HUES6 (cell line): ENCODE measurements at regions not wholly inside any gene's neighbourhood (a gene's known extent, or its start where the extent isn't known, plus 50 kb on each side); places are given as distances from the start of the nearest gene placed in this dataset.

Experiments
- H3K27ac ChIP-seq: 2 replicates; pipeline ENCODE4 v1.7.0; 2013; ENCODE audit warnings: low read depth, mild to moderate bottlenecking, low read length, inconsistent platforms
- H3K27me3 ChIP-seq: 2 replicates; pipeline ENCODE4 v1.6.1; 2013; ENCODE audit warnings: low read length; ENCODE audit not compliant: control insufficient read depth, insufficient read depth
- H3K36me3 ChIP-seq: 2 replicates; pipeline ENCODE4 v1.6.1; 2013; ENCODE audit warnings: low read length; ENCODE audit not compliant: control insufficient read depth, insufficient read depth
- H3K4me1 ChIP-seq: 2 replicates; pipeline ENCODE4 v1.6.1; 2013; ENCODE audit warnings: low read length; ENCODE audit not compliant: control insufficient read depth, insufficient read depth
- H3K4me3 ChIP-seq: 2 replicates; pipeline ENCODE4 v1.5.1; 2013; ENCODE audit warnings: low read depth, low read length
- H3K9ac ChIP-seq: one replicate; pipeline ENCODE4 v1.6.1; 2013; ENCODE audit warnings: mild to moderate bottlenecking, low read length
- H3K9me3 ChIP-seq: 2 replicates; pipeline ENCODE4 v1.6.1; 2013; ENCODE audit warnings: low read depth, low read length; ENCODE audit not compliant: control insufficient read depth, insufficient read depth

DNA sequence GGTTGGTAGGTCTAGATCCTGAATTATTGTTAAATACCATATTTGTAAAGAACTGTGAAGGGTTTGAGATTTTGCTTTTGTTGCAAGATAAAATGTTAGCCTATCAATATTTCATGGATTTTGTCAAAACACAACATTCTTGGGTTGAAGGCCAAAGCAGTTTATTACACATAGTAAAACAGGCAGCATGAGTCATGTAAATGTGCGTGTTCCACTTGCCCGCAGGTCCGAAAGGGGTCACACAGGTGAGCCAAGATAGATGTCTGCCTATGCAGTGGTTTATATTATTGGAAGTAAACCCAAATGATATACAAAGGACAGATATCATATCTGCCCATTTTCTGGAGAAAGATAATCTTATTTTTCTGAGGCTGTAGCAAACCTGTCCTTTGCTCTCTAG lies 1654.4 kb upstream of the SPRY2 start:
- no peaks in the 10 kb centered on the region for H3K27me3 ChIP-seq
- no peak overlapping the region for H3K9ac ChIP-seq
- H3K4me3 ChIP-seq: no peak overlapping the region
- peaks cover 16% of the 10 kb centered on the region for H3K4me1 ChIP-seq
- H3K27ac ChIP-seq: no peak overlapping the region
- no peaks in the 10 kb centered on the region for H3K9me3 ChIP-seq
- no peaks in the 10 kb centered on the region; the same call in 1 of the 2 replicates for H3K36me3 ChIP-seq

DNA sequence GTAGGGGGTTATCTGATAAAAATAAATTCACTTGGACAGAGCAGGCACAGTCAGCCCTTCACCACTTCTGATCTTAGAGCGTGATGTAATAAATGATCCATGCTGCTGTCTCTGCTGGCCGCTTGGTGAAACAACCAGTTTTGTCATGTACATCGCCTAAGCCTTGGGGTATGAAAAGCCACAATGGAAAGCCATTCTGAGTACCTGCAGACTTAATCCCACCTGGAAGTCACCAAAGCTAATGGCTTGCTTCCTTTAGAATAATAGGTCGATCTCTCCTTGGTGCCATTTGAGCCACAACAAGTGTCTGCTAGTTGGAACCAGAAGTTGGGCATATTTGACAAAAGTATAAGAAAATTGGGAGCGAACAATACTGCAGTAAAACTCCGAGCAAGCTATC lies 1649.7 kb upstream of the SPRY2 start:
- Histone ChIP-seq H3K9me3 (no peaks in the 10 kb centered on the region), H3K4me1 (peaks cover 54% of the 10 kb centered on the region), H3K36me3 (no peaks in the 10 kb centered on the region; the same call in 1 of the 2 replicates), H3K4me3 (no peak overlapping the region), H3K9ac (no peak overlapping the region), H3K27me3 (no peaks in the 10 kb centered on the region), H3K27ac (no peak overlapping the region)

DNA sequence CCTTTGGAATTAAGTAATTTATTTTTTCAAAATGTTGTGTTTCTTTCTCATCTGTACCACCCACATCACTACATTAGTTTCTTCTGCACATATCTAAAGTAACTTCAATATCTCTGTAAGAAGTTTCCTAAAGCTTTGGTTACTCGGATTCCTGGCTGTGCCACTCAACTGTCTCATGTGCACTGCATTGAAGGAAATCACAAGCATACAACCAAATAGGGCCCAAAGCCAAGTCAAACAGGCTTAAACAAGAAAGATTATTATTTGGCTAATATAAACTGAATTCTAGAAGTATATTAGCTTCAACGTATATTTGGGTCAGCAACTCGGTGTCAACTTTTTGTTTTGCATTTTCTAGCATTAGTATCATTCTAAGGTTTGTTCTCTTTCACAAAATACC lies 1647.6 kb upstream of the SPRY2 start:
- Histone ChIP-seq H3K9ac (peak overlapping the region; percentile 21), H3K4me1 (peaks cover 49% of the 10 kb centered on the region), H3K36me3 (no peaks in the 10 kb centered on the region; the same call in 1 of the 2 replicates), H3K27ac (peak overlapping the region; percentile 66; the same call in 1 of the 2 replicates), H3K27me3 (no peaks in the 10 kb centered on the region), H3K9me3 (no peaks in the 10 kb centered on the region; the same call in 1 of the 2 replicates), H3K4me3 (no peak overlapping the region)

DNA sequence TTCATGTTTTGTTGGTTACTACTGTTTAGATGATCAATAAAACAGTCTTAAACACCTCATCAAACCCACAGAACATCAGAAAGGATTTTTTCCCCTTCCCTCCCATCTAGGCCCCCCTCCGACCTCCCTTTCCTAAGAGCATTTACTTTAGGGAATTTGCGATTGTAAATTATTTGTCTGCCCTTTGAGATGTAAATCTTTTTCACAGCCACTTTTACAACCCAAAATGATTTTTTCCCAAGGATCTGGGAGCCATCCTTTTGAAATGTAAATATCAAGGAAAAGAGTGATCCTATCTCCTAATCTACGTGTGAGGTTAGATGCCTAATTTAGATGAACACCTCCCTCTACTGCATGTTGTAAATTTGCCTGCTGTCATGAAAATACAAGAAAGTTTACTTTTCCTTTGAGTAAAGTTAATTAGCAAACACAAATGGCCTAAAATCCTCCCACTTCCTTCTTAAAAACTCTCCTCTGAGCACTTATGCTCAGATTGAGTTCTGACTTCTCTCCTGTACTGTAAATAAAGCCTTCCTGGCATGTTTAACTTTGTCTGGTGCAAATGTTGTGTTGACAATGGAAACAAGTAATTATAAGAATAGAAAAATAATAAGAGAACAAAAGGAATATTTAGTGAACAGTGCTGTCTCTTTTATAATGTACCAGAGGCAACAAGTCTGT lies 1646.9 kb upstream of the SPRY2 start:
- Histone ChIP-seq H3K27me3 (no peaks in the 10 kb centered on the region), H3K9ac (peak overlapping the region; percentile 56), H3K36me3 (no peaks in the 10 kb centered on the region; the same call in 1 of the 2 replicates), H3K9me3 (peaks cover 3% of the 10 kb centered on the region; the same call in 1 of the 2 replicates), H3K27ac (peak overlapping the region; percentile 66; the same call in 1 of the 2 replicates), H3K4me3 (0 out of 2 replicates have a peak overlapping the region, but pooled peaks have one; percentile 4), H3K4me1 (peaks cover 49% of the 10 kb centered on the region)

DNA sequence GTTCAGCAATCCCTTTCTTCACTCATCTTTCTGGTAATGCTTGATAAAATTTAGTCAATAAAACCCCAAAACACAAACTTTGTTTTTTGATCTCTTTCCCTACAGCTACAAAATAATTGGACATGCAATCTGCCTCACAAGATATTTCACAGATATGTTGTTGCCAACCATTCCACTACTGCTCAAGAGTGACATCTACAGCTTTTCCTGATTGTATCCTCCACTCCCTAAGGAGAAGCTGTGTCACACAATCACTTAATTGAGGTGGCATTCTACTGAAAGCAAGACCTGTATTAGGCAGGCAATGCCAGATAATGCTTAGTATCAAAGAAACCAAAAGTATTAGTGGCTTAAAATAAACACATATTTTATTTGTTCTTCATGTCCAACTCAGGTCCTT lies 1646.2 kb upstream of the SPRY2 start:
- H3K9ac ChIP-seq: peak overlapping the region; percentile 56
- peak overlapping the region; percentile 39; the same call in 1 of the 2 replicates for H3K27ac ChIP-seq
- peaks cover 4% of the 10 kb centered on the region; the same call in 1 of the 2 replicates for H3K9me3 ChIP-seq
- no peaks in the 10 kb centered on the region for H3K27me3 ChIP-seq
- peaks cover 49% of the 10 kb centered on the region for H3K4me1 ChIP-seq
- H3K36me3 ChIP-seq: no peaks in the 10 kb centered on the region; the same call in 1 of the 2 replicates
- peak overlapping the region; percentile 4; the same call in 1 of the 2 replicates for H3K4me3 ChIP-seq

DNA sequence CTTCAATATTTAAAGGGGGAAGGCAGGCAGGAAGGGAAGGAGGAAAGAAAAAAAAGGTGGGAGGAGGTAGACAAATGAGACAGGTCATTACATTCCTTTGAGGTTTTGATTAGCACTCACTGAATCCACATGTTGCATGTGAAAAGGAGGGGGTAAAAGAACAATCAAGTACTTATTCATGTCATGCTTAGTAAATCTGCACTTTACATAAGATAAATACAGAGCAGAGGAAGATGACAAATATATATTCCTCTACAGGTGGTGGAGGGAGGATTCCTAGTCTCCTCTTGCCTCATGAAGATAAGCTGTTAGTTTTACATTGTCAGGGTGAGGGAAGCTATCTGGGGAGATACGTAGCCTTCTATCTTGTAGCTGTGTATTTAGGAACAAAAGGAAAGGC lies 1645.4 kb upstream of the SPRY2 start:
- H3K9me3 ChIP-seq: peaks cover 6% of the 10 kb centered on the region; the same call in 1 of the 2 replicates
- no peaks in the 10 kb centered on the region for H3K36me3 ChIP-seq
- H3K9ac ChIP-seq: peak overlapping the region; percentile 56
- H3K4me3 ChIP-seq: no peak overlapping the region
- H3K27ac ChIP-seq: peak overlapping the region; percentile 39; the same call in 1 of the 2 replicates
- H3K4me1 ChIP-seq: peaks cover 49% of the 10 kb centered on the region
- no peaks in the 10 kb centered on the region for H3K27me3 ChIP-seq

DNA sequence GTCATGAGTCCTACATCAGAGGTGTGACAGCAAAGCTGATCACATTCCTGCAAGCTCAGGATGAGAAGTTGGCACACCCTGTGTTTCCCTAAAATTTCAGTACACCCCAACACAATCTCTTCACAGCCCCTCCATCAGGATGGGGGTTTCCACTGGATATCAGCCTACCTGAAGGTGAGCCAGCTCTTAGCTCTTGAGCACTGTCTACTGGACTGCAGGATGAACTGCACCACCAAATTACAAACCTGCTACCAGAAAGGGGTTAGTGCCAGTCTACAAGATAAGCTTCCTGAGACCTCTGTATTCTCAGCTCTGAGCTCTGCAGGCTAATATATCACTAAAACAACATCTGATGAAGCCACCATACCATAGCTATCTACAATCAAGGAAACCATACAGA lies 1616.2 kb upstream of the SPRY2 start:
- H3K4me1 ChIP-seq: no peaks in the 10 kb centered on the region
- H3K9ac ChIP-seq: no peak overlapping the region
- no peaks in the 10 kb centered on the region for H3K27me3 ChIP-seq
- no peaks in the 10 kb centered on the region for H3K36me3 ChIP-seq
- no peak overlapping the region for H3K4me3 ChIP-seq
- H3K9me3 ChIP-seq: peaks cover 6% of the 10 kb centered on the region; the same call in 1 of the 2 replicates
- H3K27ac ChIP-seq: no peak overlapping the region

DNA sequence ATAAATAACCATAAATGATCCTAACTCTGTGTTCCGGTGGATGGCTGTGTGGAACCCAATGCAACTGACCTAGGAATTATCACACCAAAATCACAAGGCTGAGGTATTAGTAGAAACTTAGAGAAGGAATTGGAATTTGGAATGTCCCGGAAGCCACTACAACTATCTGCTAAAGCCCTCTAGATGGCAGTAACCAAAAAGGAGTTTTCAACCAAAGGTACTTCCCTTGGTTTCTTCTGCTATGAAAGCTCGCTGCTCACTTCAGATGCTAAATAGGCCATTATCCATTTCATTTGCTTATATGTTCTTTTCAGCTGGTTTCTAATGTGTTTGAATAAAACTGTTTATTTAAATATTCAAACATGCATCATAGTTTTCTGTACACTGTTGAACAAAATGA lies 1589.1 kb upstream of the SPRY2 start:
- Histone ChIP-seq H3K27ac (no peak overlapping the region; the same call in 1 of the 2 replicates), H3K4me1 (peaks cover 8% of the 10 kb centered on the region), H3K4me3 (no peak overlapping the region), H3K36me3 (no peaks in the 10 kb centered on the region), H3K9ac (no peak overlapping the region), H3K27me3 (no peaks in the 10 kb centered on the region), H3K9me3 (no peaks in the 10 kb centered on the region; the same call in 1 of the 2 replicates)

DNA sequence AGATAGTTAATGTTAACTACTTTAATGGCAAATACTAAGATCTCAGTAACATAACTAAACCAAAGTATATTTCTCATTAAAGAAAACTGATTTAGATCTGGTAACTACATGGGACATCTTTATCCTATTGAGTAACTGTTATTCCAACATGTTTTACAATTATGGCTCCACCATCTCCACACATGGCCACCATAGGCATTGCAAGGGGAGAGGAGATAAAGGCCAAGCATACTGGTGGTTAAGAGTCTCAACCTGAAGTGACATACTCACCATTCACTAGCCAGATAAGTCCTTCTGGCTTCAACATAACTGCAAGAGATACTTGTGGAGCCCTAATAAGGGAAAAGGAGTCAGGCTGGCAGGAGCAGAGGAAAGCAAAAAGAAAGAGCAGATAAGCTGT lies 1586.4 kb upstream of the SPRY2 start:
- no peak overlapping the region for H3K4me3 ChIP-seq

DNA sequence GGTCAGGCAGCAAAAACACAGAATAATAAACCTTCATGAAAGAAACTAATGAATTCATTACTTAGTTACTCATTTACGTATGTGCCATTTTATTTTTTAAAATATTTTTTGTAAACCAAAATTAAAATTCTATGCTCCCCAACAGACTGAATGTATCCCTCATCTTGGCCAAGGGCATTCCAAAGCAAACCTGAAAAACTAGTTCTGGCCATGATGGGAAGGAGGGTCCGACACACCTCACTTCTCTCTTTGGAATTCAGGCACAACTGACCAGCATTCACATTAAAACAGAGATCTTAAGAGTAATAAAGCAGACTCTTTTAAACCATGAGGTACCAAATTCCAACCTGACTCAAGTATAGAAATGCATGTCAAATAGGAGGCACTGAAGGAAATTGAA lies 1576.9 kb upstream of the SPRY2 start:
- H3K4me3 ChIP-seq: no peak overlapping the region
- H3K4me1 ChIP-seq: no peaks in the 10 kb centered on the region
- H3K36me3 ChIP-seq: no peaks in the 10 kb centered on the region
- no peak overlapping the region for H3K9ac ChIP-seq
- no peaks in the 10 kb centered on the region; the same call in 1 of the 2 replicates for H3K9me3 ChIP-seq
- no peaks in the 10 kb centered on the region for H3K27me3 ChIP-seq
- no peak overlapping the region for H3K27ac ChIP-seq

More for the DNA sequence above, 1586.4 kb upstream of the SPRY2 start:
- no peaks in the 10 kb centered on the region for H3K9me3 ChIP-seq
- H3K4me1 ChIP-seq: peaks cover 8% of the 10 kb centered on the region
- H3K36me3 ChIP-seq: no peaks in the 10 kb centered on the region
- no peak overlapping the region for H3K9ac ChIP-seq
- no peaks in the 10 kb centered on the region for H3K27me3 ChIP-seq
- H3K27ac ChIP-seq: no peak overlapping the region; the same call in 1 of the 2 replicates

DNA sequence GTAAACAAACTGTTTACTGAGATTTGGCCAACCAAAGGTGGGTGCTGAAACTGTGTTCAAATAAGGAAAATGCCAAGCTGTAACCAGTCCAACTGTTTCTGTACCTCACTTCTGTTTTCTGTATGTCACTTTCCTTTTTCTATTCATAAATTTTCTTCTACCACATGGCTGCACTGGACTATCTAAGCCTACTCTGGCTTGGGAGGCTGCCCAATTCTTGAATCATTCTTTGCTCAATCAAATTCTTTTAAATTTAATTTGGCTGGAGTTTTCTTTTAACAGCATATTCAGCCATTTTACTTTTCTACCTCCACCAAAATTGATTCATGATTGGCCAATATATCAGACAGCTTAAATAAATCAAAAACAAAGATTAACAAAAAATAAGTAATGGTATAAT lies 1575.5 kb upstream of the SPRY2 start:
- no peak overlapping the region for H3K9ac ChIP-seq
- H3K4me1 ChIP-seq: no peaks in the 10 kb centered on the region
- no peak overlapping the region for H3K27ac ChIP-seq
- no peaks in the 10 kb centered on the region for H3K27me3 ChIP-seq
- no peak overlapping the region for H3K4me3 ChIP-seq
- no peaks in the 10 kb centered on the region for H3K36me3 ChIP-seq
- no peaks in the 10 kb centered on the region; the same call in 1 of the 2 replicates for H3K9me3 ChIP-seq
